Retinal pigment epithelial cell (primary cell): ENCODE measurements at regions not wholly inside any gene's neighbourhood (a gene's known extent, or its start where the extent isn't known, plus 50 kb on each side); places are given as distances from the start of the nearest gene placed in this dataset.

Experiments used
- DNase-seq: peaks from one replicate; pipeline ENCODE4 v3.0.0-alpha.2; 2010; ENCODE audit warnings: low read depth
- H3K4me3 ChIP-seq: 2 replicates; pipeline ENCODE4 v1.5.1; 2011; ENCODE audit warnings: mild to moderate bottlenecking, low read length, control low read depth, moderate library complexity
- CTCF ChIP-seq: conservative IDR thresholded peaks from 2 replicates; pipeline ENCODE4 v1.5.1; 2011; ENCODE audit warnings: low read depth, low read length, control low read depth, inconsistent platforms

GRCh38 chr20:23227274-23227673 lies 123.3 kb upstream of the NXT1 start:
- no peak overlapping the region for H3K4me3 ChIP-seq
- TF ChIP-seq CTCF = no peak
- no peak for DNase-seq

GRCh38 chr20:23226612-23227265 lies 123.9 kb upstream of the NXT1 start:
- no peak overlapping the region for H3K4me3 ChIP-seq
- DNase-seq = no peak
- no peak for TF ChIP-seq CTCF

- no peak for TF ChIP-seq CTCF
- DNase-seq = no peak
- no peak overlapping the region for H3K4me3 ChIP-seq
These were observed 125.1 kb upstream of the NXT1 start for GRCh38 chr20:23225407-23226060.

GRCh38 chr20:23224806-23225205 lies 125.8 kb upstream of the NXT1 start:
- TF ChIP-seq CTCF = no peak
- no peak overlapping the region for H3K4me3 ChIP-seq
- no peak for DNase-seq

- no peak for TF ChIP-seq CTCF
- no peak for DNase-seq
- H3K4me3 ChIP-seq = no peak overlapping the region
These were observed 126.5 kb upstream of the NXT1 start for GRCh38 chr20:23223908-23224580.

GRCh38 chr20:23222531-23223200 lies 127.9 kb upstream of the NXT1 start:
- no peak overlapping the region for H3K4me3 ChIP-seq
- TF ChIP-seq CTCF = no peak
- no peak for DNase-seq
